ENCODE measurements at regions not wholly inside any gene's neighbourhood (a gene's known extent, or its start where the extent isn't known, plus 50 kb on each side); places are given as distances from the start of the nearest gene placed in this dataset.

DNA sequence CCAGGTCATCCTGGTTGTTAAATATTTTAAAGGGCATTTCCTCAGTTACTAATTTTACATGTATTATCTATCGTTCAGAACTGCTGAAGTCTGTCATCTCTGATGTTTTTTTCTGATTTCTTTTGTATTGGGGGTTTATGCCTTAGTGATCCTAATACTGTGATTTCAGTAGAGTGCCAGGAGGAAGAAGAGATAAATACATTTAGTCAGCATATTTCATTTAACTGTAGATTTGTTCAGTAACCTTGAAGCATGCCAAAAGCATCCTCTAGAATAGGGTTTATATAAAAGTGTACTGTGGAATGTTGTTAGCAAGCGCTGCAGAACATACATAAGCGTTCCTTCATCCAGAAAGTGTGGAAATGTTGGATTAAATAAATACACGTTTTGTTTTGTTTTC lies 342.3 kb upstream of the DPPA4 start:
- TF ChIP-seq CTCF (IDR thresholded peaks at IDR 0.05) (no peak), POLR2A (IDR thresholded peaks at IDR 0.05) (no peak)

Data from Peyer's patch (tissue), 4 donors.